ENCODE measurements at regions not wholly inside any gene's neighbourhood (a gene's known extent, or its start where the extent isn't known, plus 50 kb on each side); places are given as distances from the start of the nearest gene placed in this dataset.

- no peak for FAIRE-seq
- no peaks in the 10 kb centered on the region for H3K9me3 ChIP-seq (ENCODE audit: control insufficient read depth in 2 of 3, insufficient read depth in 1 of 3, low read length in 3 of 3)
- no peak overlapping the region for H3K9ac ChIP-seq (ENCODE audit: low read length in 3 of 3)
- no peaks in the 10 kb centered on the region for H3K4me1 ChIP-seq (ENCODE audit: control insufficient read depth in 2 of 3, insufficient read depth in 2 of 3, low read depth in 1 of 3, low read length in 3 of 3)
- no peak for DNase-seq
- H3K36me3 ChIP-seq (ENCODE audit: control insufficient read depth in 2 of 3, insufficient read depth in 3 of 3, low read length in 3 of 3) = no peaks in the 10 kb centered on the region
- no peak overlapping the region for H3K4me3 ChIP-seq (ENCODE audit: low read length in 3 of 3)
- H3K27me3 ChIP-seq (ENCODE audit: control insufficient read depth, insufficient read depth, low read length) = no peaks in the 10 kb centered on the region
- intact Hi-C loops (cut with DNase I) = no loop called here
- H3K27ac ChIP-seq (ENCODE audit: low read depth in 2 of 2, low read length in 2 of 2) = no peak overlapping the region
- no peak for TF ChIP-seq CTCF (IDR thresholded peaks at IDR 0.05; ENCODE audit: borderline replicate concordance, extremely low read depth, insufficient read depth)
Measured at GRCh38 chr11:134904103-134904790, 492.2 kb upstream of the B3GAT1 start.

GRCh38 chr11:134901955-134902918, 490.2 kb upstream of the B3GAT1 start:
- Histone ChIP-seq H3K4me3 (ENCODE audit: low read length in 3 of 3) (no peak overlapping the region), H3K36me3 (ENCODE audit: control insufficient read depth in 2 of 3, insufficient read depth in 3 of 3, low read length in 3 of 3) (no peaks in the 10 kb centered on the region), H3K27ac (ENCODE audit: low read depth in 2 of 2, low read length in 2 of 2) (no peak overlapping the region), H3K4me1 (ENCODE audit: control insufficient read depth in 2 of 3, insufficient read depth in 2 of 3, low read depth in 1 of 3, low read length in 3 of 3) (no peaks in the 10 kb centered on the region), H3K9ac (ENCODE audit: low read length in 3 of 3) (no peak overlapping the region), H3K9me3 (ENCODE audit: control insufficient read depth in 2 of 3, insufficient read depth in 1 of 3, low read length in 3 of 3) (no peaks in the 10 kb centered on the region), H3K27me3 (ENCODE audit: control insufficient read depth, insufficient read depth, low read length) (no peaks in the 10 kb centered on the region)
- no peak for TF ChIP-seq CTCF (IDR thresholded peaks at IDR 0.05; ENCODE audit: borderline replicate concordance, extremely low read depth, insufficient read depth)
- intact Hi-C loops (cut with DNase I) = no loop called here
- FAIRE-seq (no peak), DNase-seq (no peak)

GRCh38 chr11:134901542-134901941, 489.5 kb upstream of the B3GAT1 start:
- FAIRE-seq (no peak), DNase-seq (no peak)
- no peak overlapping the region for H3K27ac ChIP-seq (ENCODE audit: low read depth in 2 of 2, low read length in 2 of 2)
- intact Hi-C loops (cut with DNase I) = no loop called here
- no peaks in the 10 kb centered on the region for H3K4me1 ChIP-seq (ENCODE audit: control insufficient read depth in 2 of 3, insufficient read depth in 2 of 3, low read depth in 1 of 3, low read length in 3 of 3)
- H3K9me3 ChIP-seq (ENCODE audit: control insufficient read depth in 2 of 3, insufficient read depth in 1 of 3, low read length in 3 of 3) = no peaks in the 10 kb centered on the region
- no peak for TF ChIP-seq CTCF (IDR thresholded peaks at IDR 0.05; ENCODE audit: borderline replicate concordance, extremely low read depth, insufficient read depth)
- no peaks in the 10 kb centered on the region for H3K36me3 ChIP-seq (ENCODE audit: control insufficient read depth in 2 of 3, insufficient read depth in 3 of 3, low read length in 3 of 3)
- H3K27me3 ChIP-seq (ENCODE audit: control insufficient read depth, insufficient read depth, low read length) = no peaks in the 10 kb centered on the region
- no peak overlapping the region for H3K9ac ChIP-seq (ENCODE audit: low read length in 3 of 3)
- H3K4me3 ChIP-seq (ENCODE audit: low read length in 3 of 3) = no peak overlapping the region
